Ovary (tissue), 3 donors: ENCODE measurements at regions not wholly inside any gene's neighbourhood (a gene's known extent, or its start where the extent isn't known, plus 50 kb on each side); places are given as distances from the start of the nearest gene placed in this dataset.
"Not testable (repeated sequence)": the region's sequence is repeated elsewhere in the genome, so short reads cannot be mapped to it uniquely, and the experiment has no call there.

Experiments used
- CTCF ChIP-seq, 3 donors: fragments of 450-650 bp in 2 of 3; fragments of 200-600 bp in 1 of 3; IDR thresholded peaks; one replicate each; pipeline versions ENCODE4 v1.5.1 to v1.8.0; 2016 to 2022; ENCODE audit warnings: antibody characterized with exemption in 3 of 3, mild to moderate bottlenecking in 1 of 3
- EP300 ChIP-seq: sonication (generic); formaldehyde crosslinking; IDR thresholded peaks from one replicate; pipeline ENCODE4 v1.6.1; 2017; ENCODE audit warnings: antibody characterized with exemption
- donor health status: DM: no; HTN: no; CAD: no.

DNA sequence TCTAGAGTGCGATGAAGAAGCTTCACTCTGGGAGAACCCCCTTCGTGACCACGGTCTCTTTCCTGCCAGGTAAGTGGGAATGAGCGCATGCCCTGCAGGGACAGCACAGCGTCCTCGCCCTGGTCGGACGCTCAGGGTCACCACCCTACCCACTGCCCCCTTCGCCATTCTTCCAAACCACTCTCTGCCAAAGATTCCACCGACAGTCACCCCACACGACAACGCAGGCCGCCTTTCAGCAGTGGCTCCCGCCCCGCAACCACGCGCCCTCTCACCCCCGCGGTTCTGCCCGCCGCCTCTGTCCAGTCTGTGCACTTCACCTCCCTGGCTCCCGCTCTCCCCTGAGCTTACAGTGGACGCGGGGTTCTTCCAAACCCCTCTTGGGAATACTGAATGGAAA, 82.3 kb upstream of the FCGR1A start:
- TF ChIP-seq EP300; CTCF (IDR thresholded peaks at IDR 0.05): not testable (repeated sequence)
